H9 (cell line): ENCODE measurements at regions not wholly inside any gene's neighbourhood (a gene's known extent, or its start where the extent isn't known, plus 50 kb on each side); places are given as distances from the start of the nearest gene placed in this dataset.
A peak's percentile ranks its signal among the peaks of the same experiment; 100 is the strongest.
"Not testable (repeated sequence)": the region's sequence is repeated elsewhere in the genome, so short reads cannot be mapped to it uniquely, and the experiment has no call there.

Experiments used
- DNase-seq: peaks from one replicate; pipeline ENCODE4 v3.0.0-alpha.2; 2017
- H2AFZ ChIP-seq: one replicate; pipeline ENCODE4 v1.6.1; 2013; ENCODE audit warnings: mild to moderate bottlenecking, low read length, control low read depth, moderate library complexity
- H2AK5ac ChIP-seq: 2 replicates; pipeline ENCODE4 v1.6.1; 2013; ENCODE audit warnings: low read length, control low read depth, mixed read lengths; ENCODE audit not compliant: insufficient read length
- H2BK120ac ChIP-seq: one replicate; pipeline ENCODE4 v1.6.1; 2013; ENCODE audit warnings: low read depth, mild to moderate bottlenecking, low read length, control low read depth, inconsistent platforms; ENCODE audit not compliant: poor library complexity, severe bottlenecking
- H2BK12ac ChIP-seq: 2 replicates; pipeline ENCODE4 v1.6.1; 2013; ENCODE audit warnings: low read length, control low read depth, mixed read lengths, low read depth; ENCODE audit not compliant: insufficient read length
- H2BK15ac ChIP-seq: 2 replicates; pipeline ENCODE4 v1.6.1; 2013; ENCODE audit warnings: low read depth, low read length, control low read depth
- H2BK20ac ChIP-seq: one replicate; pipeline ENCODE4 v1.6.1; 2013; ENCODE audit warnings: low read depth, mild to moderate bottlenecking, low read length, control low read depth, inconsistent platforms; ENCODE audit not compliant: poor library complexity, severe bottlenecking
- H2BK5ac ChIP-seq: 2 replicates; pipeline ENCODE4 v1.6.1; 2013; ENCODE audit warnings: low read length, control low read depth, mixed read lengths; ENCODE audit not compliant: insufficient read length
- H3K14ac ChIP-seq: 2 replicates; pipeline ENCODE4 v1.6.1; 2013; ENCODE audit warnings: low read length, control low read depth; ENCODE audit not compliant: insufficient read depth
- H3K18ac ChIP-seq: 2 replicates; pipeline ENCODE4 v1.6.1; 2013; ENCODE audit warnings: low read depth, mild to moderate bottlenecking, mixed read lengths, low read length, control low read depth; ENCODE audit not compliant: insufficient read length
- H3K23ac ChIP-seq: 2 replicates; pipeline ENCODE4 v1.6.1; 2013; ENCODE audit warnings: low read length, control low read depth, mixed read lengths, low read depth; ENCODE audit not compliant: insufficient read length
- H3K23me2 ChIP-seq: 2 replicates; pipeline ENCODE4 v1.6.1; 2013; ENCODE audit warnings: low read depth, mild to moderate bottlenecking, mixed read lengths, low read length, control low read depth; ENCODE audit not compliant: insufficient read length, poor library complexity, severe bottlenecking
- H3K27ac ChIP-seq: 2 replicates; pipeline ENCODE4 v1.5.1; 2013; ENCODE audit warnings: low read length, control low read depth, mixed read lengths, low read depth; ENCODE audit not compliant: insufficient read length
- H3K27me3 ChIP-seq: 2 replicates; pipeline ENCODE4 v1.6.1; 2013; ENCODE audit warnings: low read length, control low read depth, inconsistent platforms; ENCODE audit not compliant: insufficient read depth
- H3K4ac ChIP-seq: 2 replicates; pipeline ENCODE4 v1.6.1; 2013; ENCODE audit warnings: low read depth, mild to moderate bottlenecking, control low read depth, inconsistent platforms, low read length, moderate library complexity
- H3K4me1 ChIP-seq: 2 replicates; pipeline ENCODE4 v1.6.1; 2013; ENCODE audit warnings: low read length, control low read depth, inconsistent platforms; ENCODE audit not compliant: insufficient read depth
- H3K4me2 ChIP-seq: 2 replicates; pipeline ENCODE4 v1.6.1; 2013; ENCODE audit warnings: low read length, control low read depth, mixed read lengths; ENCODE audit not compliant: insufficient read length, insufficient read depth
- H3K56ac ChIP-seq: 2 replicates; pipeline ENCODE4 v1.6.1; 2013; ENCODE audit warnings: low read depth, mild to moderate bottlenecking, mixed read lengths, low read length, control low read depth; ENCODE audit not compliant: insufficient read length
- H3K79me1 ChIP-seq: 2 replicates; pipeline ENCODE4 v1.6.1; 2013; ENCODE audit warnings: low read depth, mild to moderate bottlenecking, moderate library complexity, low read length, control low read depth, inconsistent platforms; ENCODE audit not compliant: insufficient read depth, poor library complexity, severe bottlenecking
- H3K79me2 ChIP-seq: 2 replicates; pipeline ENCODE4 v1.6.1; 2013; ENCODE audit warnings: low read length, control low read depth, inconsistent platforms; ENCODE audit not compliant: insufficient read depth
- H3K9ac ChIP-seq: 2 replicates; pipeline ENCODE4 v1.6.1; 2013; ENCODE audit warnings: low read length, control low read depth, mixed read lengths; ENCODE audit not compliant: insufficient read length; ENCODE audit errors: extremely low read depth
- H3K9me3 ChIP-seq: one replicate; pipeline ENCODE4 v1.6.1; 2013; ENCODE audit warnings: low read depth, low read length, inconsistent platforms; ENCODE audit not compliant: control insufficient read depth
- H3T11ph ChIP-seq: one replicate; pipeline ENCODE4 v1.6.1; 2013; ENCODE audit warnings: mild to moderate bottlenecking, low read length, control low read depth, inconsistent platforms
- H4K20me1 ChIP-seq: one replicate; pipeline ENCODE4 v1.6.1; 2013; ENCODE audit not compliant: control insufficient read depth, insufficient read length, insufficient read depth
- H4K5ac ChIP-seq: 2 replicates; pipeline ENCODE4 v1.6.1; 2013; ENCODE audit warnings: low read depth, mild to moderate bottlenecking, mixed read lengths, low read length, control low read depth; ENCODE audit not compliant: insufficient read length
- H4K8ac ChIP-seq: replicated peaks from 2 replicates; pipeline ENCODE4 v1.6.1; 2013; ENCODE audit warnings: low read length, control low read depth, mixed read lengths, low read depth; ENCODE audit not compliant: insufficient read length
- H4K91ac ChIP-seq: 2 replicates; pipeline ENCODE4 v1.6.1; 2013; ENCODE audit warnings: low read depth, mild to moderate bottlenecking, moderate library complexity, mixed read lengths, low read length, control low read depth; ENCODE audit not compliant: insufficient read length
- H3K27ac Mint-ChIP-seq, 3 experiments: 2 replicates in 2 of 3; 3 replicates in 1 of 3; pipeline ENCODE4 v1.8.0; 2020 to 2021; ENCODE audit warnings: mixed read lengths in 3 of 3, mild to moderate bottlenecking in 1 of 3, moderate library complexity in 1 of 3
- H3K27me3 Mint-ChIP-seq: 2 replicates; pipeline ENCODE4 v1.8.0; 2021; ENCODE audit warnings: low read depth, mild to moderate bottlenecking, moderate library complexity, mixed read lengths
- H3K36me3 Mint-ChIP-seq, 3 experiments: 2 replicates in 2 of 3; 3 replicates in 1 of 3; pipeline ENCODE4 v1.8.0; 2020 to 2021; ENCODE audit warnings: low read depth in 3 of 3, mixed read lengths in 3 of 3; ENCODE audit not compliant: insufficient read depth in 1 of 3
- H3K4me1 Mint-ChIP-seq, 2 experiments: 2 replicates each; pipeline ENCODE4 v1.8.0; 2020; ENCODE audit warnings: mixed read lengths in 2 of 2
- H3K4me3 Mint-ChIP-seq, 2 experiments: 2 replicates in 1 of 2; 3 replicates in 1 of 2; pipeline ENCODE4 v1.8.0; 2020 to 2021; ENCODE audit warnings: mild to moderate bottlenecking in 2 of 2, mixed read lengths in 2 of 2, moderate library complexity in 1 of 2
- H3K9me3 Mint-ChIP-seq, 2 experiments: 2 replicates in 1 of 2; 3 replicates in 1 of 2; pipeline ENCODE4 v1.8.0; 2020; ENCODE audit warnings: mild to moderate bottlenecking in 2 of 2, mixed read lengths in 2 of 2, moderate library complexity in 1 of 2
- CTCF ChIP-seq: fragments of 200-600 bp; sonication (generic); conservative IDR thresholded peaks from 3 replicates; pipeline ENCODE4 v1.8.0; 2021; ENCODE audit warnings: antibody characterized with exemption, mild to moderate bottlenecking
- WGBS: extraction: QIAGEN DNeasy Blood & Tissue Kit; methylation state at CpG from one replicate; pipeline ENCODE4 v1.1.7; 2013; ENCODE audit warnings: missing lambda C conversion rate, low lambda C conversion rate, mixed read lengths; ENCODE audit not compliant: insufficient read length; ENCODE audit errors: extremely low coverage; 5-methylcytosine and 5-hydroxymethylcytosine counted together

GRCh38 chr10:55627501-55628051, 733.5 kb downstream of the ZWINT start:
- peak; percentile 64 for DNase-seq
- Histone ChIP-seq H2AK5ac (no peak overlapping the region), H4K91ac (no peak overlapping the region), H3K9me3 (no peaks in the 10 kb centered on the region), H2BK20ac (no peak overlapping the region), H3K18ac (no peak overlapping the region), H3K4ac (no peak overlapping the region), H3K4me1 (no peaks in the 10 kb centered on the region; the same call in 1 of the 2 replicates), H4K5ac (no peak overlapping the region), H2BK120ac (no peak overlapping the region), H3K4me2 (no peak overlapping the region), H4K20me1 (no peaks in the 10 kb centered on the region), H2BK5ac (no peak overlapping the region), H3K9ac (no peak overlapping the region), H2BK12ac (no peak overlapping the region), H3K79me2 (no peaks in the 10 kb centered on the region), H3K79me1 (no peaks in the 10 kb centered on the region), H4K8ac (no peak overlapping the region), H3K56ac (no peak overlapping the region), H3K23ac (no peak overlapping the region), H2BK15ac (no peak overlapping the region), H2AFZ (no peak overlapping the region), H3K14ac (no peak overlapping the region), H3K23me2 (peaks cover 24% of the 10 kb centered on the region), H3K27me3 (peaks cover 18% of the 10 kb centered on the region; the same call in 1 of the 2 replicates), H3K27ac (no peak overlapping the region), H3T11ph (no peak overlapping the region)
- Mint-ChIP-seq H3K4me3 (peak overlapping the region in 1 of 2 experiments; percentile 71; a peak in 3 of 5 replicates), H3K27me3 (peaks cover 17% of the 10 kb centered on the region), H3K27ac (peak overlapping the region in 1 of 3 experiments; percentile 75; a peak in 1 of 7 replicates), H3K36me3 (no peaks in the 10 kb centered on the region; a peak in 1 of 7 replicates), H3K9me3 (no peaks in the 10 kb centered on the region), H3K4me1 (peaks cover 14 to 17% of the 10 kb centered on the region in 2 experiments)
- TF ChIP-seq CTCF: no peak
- no CpG with 5 or more reads among the region's 26 CpGs for WGBS

GRCh38 chr10:55601690-55602478, 759.2 kb downstream of the ZWINT start:
- not testable (repeated sequence) for H2BK20ac ChIP-seq, H3K27ac ChIP-seq, H3K4ac ChIP-seq, H3K27me3 Mint-ChIP-seq, H3K4me1 Mint-ChIP-seq, H4K8ac ChIP-seq, H2BK120ac ChIP-seq, H3K9ac ChIP-seq, H3K36me3 Mint-ChIP-seq, H3K9me3 Mint-ChIP-seq, H3K56ac ChIP-seq, H3K23ac ChIP-seq, H3K9me3 ChIP-seq, H3K79me2 ChIP-seq, H2BK15ac ChIP-seq, H2BK5ac ChIP-seq, H3K18ac ChIP-seq, H3K27me3 ChIP-seq, H3T11ph ChIP-seq, H4K5ac ChIP-seq, H2AK5ac ChIP-seq, H3K23me2 ChIP-seq, H2AFZ ChIP-seq, H3K4me1 ChIP-seq, H2BK12ac ChIP-seq, H4K91ac ChIP-seq, H4K20me1 ChIP-seq, H3K14ac ChIP-seq, H3K79me1 ChIP-seq
- H3K4me2 ChIP-seq: peak overlapping the region; percentile 60
- DNase-seq: peak; percentile 30
- no CpG with 5 or more reads among the region's 29 CpGs for WGBS
- Mint-ChIP-seq H3K4me3 (peak overlapping the region; percentile 88 to 95), H3K27ac (peak overlapping the region in 2 of 3 experiments; percentile 27 to 87; a peak in 3 of 7 replicates)
